Naive thymus-derived CD4-positive, alpha-beta T cell (primary cell): ENCODE measurements at regions not wholly inside any gene's neighbourhood (a gene's known extent, or its start where the extent isn't known, plus 50 kb on each side); places are given as distances from the start of the nearest gene placed in this dataset.

Experiments
- ATAC-seq: fragments of 150-1000 bp; cut with Tn5 transposase; 2 replicates; pipeline ENCODE4 v1.10.0; 2021; ENCODE audit warnings: mild to moderate bottlenecking, moderate library complexity
- CTCF ChIA-PET: fragments of 350-600 bp; sonication (Branson Sonifier 250); formaldehyde crosslinking; loops from one replicate; lab custom pipeline; 2021; ENCODE audit warnings: antibody characterized with exemption; lab: Charles Lee
- POLR2A ChIA-PET: fragments of 350-600 bp; sonication (Branson Sonifier 250); formaldehyde crosslinking; loops from one replicate; lab custom pipeline; 2021; ENCODE audit warnings: antibody characterized with exemption, inconsistent platforms; lab: Charles Lee
- DNase-seq, 9 donors: peaks; one replicate each; pipeline versions ENCODE4 v3.0.0 to v3.0.0-alpha.2; 2020 to 2022; ENCODE audit warnings: mixed read lengths in 1 of 9
- H3K27ac ChIP-seq: one replicate; pipeline ENCODE4 v1.7.0; 2013; ENCODE audit warnings: mild to moderate bottlenecking, low read depth, low read length, moderate library complexity
- H3K27me3 ChIP-seq, 2 donors: one replicate each; pipeline ENCODE4 v1.7.0; 2013; ENCODE audit warnings: low read length in 2 of 2, mild to moderate bottlenecking in 2 of 2, moderate library complexity in 2 of 2; ENCODE audit not compliant: control insufficient read depth in 2 of 2, insufficient read depth in 2 of 2
- H3K36me3 ChIP-seq, 3 experiments: 1 replicate in 2 of 3; 2 replicates in 1 of 3; pipeline ENCODE4 v1.7.0; 2013; ENCODE audit warnings: low read length in 3 of 3, mild to moderate bottlenecking in 3 of 3, moderate library complexity in 1 of 3; ENCODE audit not compliant: insufficient read depth in 3 of 3, control insufficient read depth in 2 of 3
- H3K4me1 ChIP-seq, 2 donors: one replicate each; pipeline ENCODE4 v1.7.0; 2013; ENCODE audit warnings: low read length in 2 of 2, mild to moderate bottlenecking in 2 of 2, moderate library complexity in 1 of 2; ENCODE audit not compliant: control insufficient read depth in 2 of 2, insufficient read depth in 2 of 2
- H3K4me3 ChIP-seq: 2 replicates; pipeline ENCODE4 v1.7.0; 2013; ENCODE audit warnings: mild to moderate bottlenecking, low read length
- H3K9me3 ChIP-seq, 3 experiments: 1 replicate in 2 of 3; 2 replicates in 1 of 3; pipeline ENCODE4 v1.7.0; 2013; ENCODE audit warnings: low read length in 3 of 3; ENCODE audit not compliant: control insufficient read depth in 2 of 3
- H3K27ac Mint-ChIP-seq, 9 donors: one replicate each; pipeline ENCODE4 v1.8.0; 2020 to 2022; ENCODE audit warnings: mixed read lengths in 9 of 9, mild to moderate bottlenecking in 8 of 9, moderate library complexity in 5 of 9, inconsistent platforms in 2 of 9
- H3K27me3 Mint-ChIP-seq, 5 donors: one replicate each; pipeline ENCODE4 v1.8.0; 2021 to 2022; ENCODE audit warnings: mixed read lengths in 5 of 5, mild to moderate bottlenecking in 1 of 5
- H3K36me3 Mint-ChIP-seq, 5 donors: one replicate each; pipeline ENCODE4 v1.8.0; 2020 to 2022; ENCODE audit warnings: mixed read lengths in 5 of 5, mild to moderate bottlenecking in 3 of 5, inconsistent platforms in 1 of 5
- H3K4me1 Mint-ChIP-seq, 7 donors: one replicate each; pipeline ENCODE4 v1.8.0; 2020 to 2022; ENCODE audit warnings: mixed read lengths in 7 of 7, mild to moderate bottlenecking in 3 of 7, inconsistent platforms in 1 of 7
- H3K4me3 Mint-ChIP-seq, 10 donors: one replicate each; pipeline ENCODE4 v1.8.0; 2020 to 2022; ENCODE audit warnings: mild to moderate bottlenecking in 10 of 10, mixed read lengths in 10 of 10, moderate library complexity in 6 of 10, inconsistent platforms in 2 of 10
- H3K9me3 Mint-ChIP-seq, 11 donors: one replicate each; pipeline ENCODE4 v1.8.0; 2020 to 2022; ENCODE audit warnings: mixed read lengths in 11 of 11, mild to moderate bottlenecking in 4 of 11, inconsistent platforms in 1 of 11, moderate library complexity in 1 of 11
- intact Hi-C, 2 donors: fragments of 100-400 bp; cut with micrococcal nuclease; formaldehyde crosslinking; loops; one replicate each; pipeline ENCODE4 v1.15.1; 2023

DNA sequence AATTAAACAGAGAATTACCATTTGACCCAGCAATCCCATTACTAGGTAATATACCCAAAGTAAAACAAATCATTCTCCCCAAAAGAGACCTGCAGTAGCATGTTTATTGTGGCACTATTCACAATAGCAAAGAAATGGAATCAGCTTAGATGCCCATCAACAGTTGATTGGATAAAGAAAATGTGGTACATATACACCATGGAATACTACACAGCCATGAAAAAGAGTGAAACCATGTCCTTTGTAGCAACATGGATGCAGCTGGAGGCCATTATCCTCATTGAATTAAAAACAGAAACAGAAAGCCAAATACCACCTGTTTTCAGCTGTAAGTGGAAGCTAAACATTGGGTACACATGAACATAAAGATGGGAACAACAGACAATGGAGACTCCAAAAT lies 1141.8 kb upstream of the AUTS2 start:
- CTCF ChIA-PET, result no interaction called here
- Histone ChIP-seq H3K4me3 (no peak overlapping the region), H3K9me3 (peaks cover 0 to 5% (median 0%) of the 10 kb centered on the region in 3 experiments), H3K4me1 (no peaks in the 10 kb centered on the region), H3K27me3 (no peaks in the 10 kb centered on the region), H3K27ac (no peak overlapping the region), H3K36me3 (no peaks in the 10 kb centered on the region)
- intact Hi-C loops, result no loop called here
- Mint-ChIP-seq H3K27ac (no peak overlapping the region), H3K4me1 (no peaks in the 10 kb centered on the region), H3K36me3 (peaks cover 0 to 9% (median 0%) of the 10 kb centered on the region in 5 donors), H3K9me3 (peaks cover 6 to 53% (median 36%) of the 10 kb centered on the region in 11 donors), H3K27me3 (no peaks in the 10 kb centered on the region), H3K4me3 (no peak overlapping the region)
- POLR2A ChIA-PET, result no interaction called here
- ATAC-seq, result no peak
- DNase-seq, result no peak

DNA sequence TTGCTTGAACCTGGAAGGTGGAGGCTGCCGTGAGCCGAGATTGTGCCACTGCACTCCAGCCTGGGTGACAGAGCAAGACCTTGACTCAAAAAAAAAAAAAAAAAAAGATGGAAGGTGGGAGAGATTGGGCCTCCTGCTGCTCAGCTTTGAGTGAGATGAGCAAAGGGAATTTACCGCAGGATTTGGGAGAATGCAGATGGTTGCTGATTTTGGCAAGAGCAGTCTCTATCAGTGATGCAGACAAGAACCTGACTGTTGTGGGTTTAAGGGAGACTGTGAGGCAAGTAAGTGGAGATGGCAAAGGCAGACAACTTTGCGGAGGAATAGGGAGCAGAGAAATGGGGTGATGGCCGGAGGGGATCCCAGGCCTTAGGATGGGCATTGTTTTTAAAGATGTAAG lies 1140.8 kb upstream of the AUTS2 start:
- Histone ChIP-seq H3K9me3 (peaks cover 0 to 5% (median 0%) of the 10 kb centered on the region in 3 experiments), H3K4me1 (no peaks in the 10 kb centered on the region), H3K27me3 (no peaks in the 10 kb centered on the region), H3K27ac (no peak overlapping the region), H3K4me3 (no peak overlapping the region), H3K36me3 (no peaks in the 10 kb centered on the region)
- no peaks in the 10 kb centered on the region for H3K4me1 Mint-ChIP-seq
- ChIA-PET POLR2A (no interaction called here), CTCF (no interaction called here)
- no peak overlapping the region for H3K27ac Mint-ChIP-seq
- ATAC-seq (no peak), DNase-seq (no peak)
- intact Hi-C loops, result no loop called here
- peaks cover 9 to 60% (median 36%) of the 10 kb centered on the region in 11 donors for H3K9me3 Mint-ChIP-seq
- H3K4me3 Mint-ChIP-seq, result no peak overlapping the region
- peaks cover 0 to 9% (median 0%) of the 10 kb centered on the region in 5 donors for H3K36me3 Mint-ChIP-seq
- H3K27me3 Mint-ChIP-seq, result no peaks in the 10 kb centered on the region

DNA sequence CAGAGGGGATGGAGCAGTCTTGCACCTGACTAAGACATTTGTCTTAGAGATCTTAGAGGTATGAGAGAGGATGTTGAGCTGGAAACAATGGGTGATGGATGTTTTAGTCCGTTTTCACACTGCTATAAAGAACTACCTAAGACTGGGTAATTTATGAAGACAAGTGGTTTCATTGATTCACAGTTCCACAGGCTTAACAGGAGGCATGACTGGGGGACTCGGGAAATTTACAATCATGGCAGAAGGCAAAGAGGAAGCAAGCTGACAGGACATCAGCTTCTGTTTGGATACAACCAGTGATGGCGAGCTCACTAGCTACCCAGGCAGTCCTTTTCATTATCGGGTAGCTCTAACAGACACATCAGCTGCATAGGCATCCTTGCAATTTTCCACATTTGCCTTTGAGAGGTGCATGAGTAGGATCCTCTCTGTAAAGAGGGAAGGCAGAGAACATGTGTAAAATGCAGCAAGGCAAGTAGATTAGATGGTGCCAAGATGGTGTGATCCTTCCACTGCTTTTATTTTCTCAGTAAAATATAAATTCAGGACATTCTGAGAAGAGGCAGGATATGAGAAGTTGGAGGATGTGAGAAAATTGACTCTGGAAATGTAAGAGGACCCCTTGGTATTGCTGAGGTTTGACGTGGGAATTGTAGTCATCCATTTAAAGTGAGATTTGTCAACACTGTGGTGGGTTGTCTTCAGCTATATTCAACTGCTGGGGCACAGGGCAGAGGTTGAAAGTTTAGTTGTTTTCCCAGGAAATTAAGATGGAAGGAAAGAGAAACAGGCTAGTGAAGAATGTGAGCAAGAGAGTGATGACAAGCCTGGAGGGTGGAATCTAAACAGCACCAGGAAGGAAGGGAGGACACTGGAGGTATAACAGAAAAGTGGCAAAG lies 1140.0 kb upstream of the AUTS2 start:
- Histone ChIP-seq H3K4me3 (no peak overlapping the region), H3K27ac (no peak overlapping the region), H3K4me1 (no peaks in the 10 kb centered on the region), H3K36me3 (no peaks in the 10 kb centered on the region), H3K9me3 (peaks cover 0 to 5% (median 0%) of the 10 kb centered on the region in 3 experiments), H3K27me3 (no peaks in the 10 kb centered on the region)
- DNase-seq (no peak), ATAC-seq (no peak)
- Mint-ChIP-seq H3K9me3 (peaks cover 8 to 55% (median 32%) of the 10 kb centered on the region in 11 donors), H3K4me1 (no peaks in the 10 kb centered on the region), H3K27me3 (no peaks in the 10 kb centered on the region), H3K4me3 (no peak overlapping the region), H3K36me3 (peaks cover 0 to 9% (median 0%) of the 10 kb centered on the region in 5 donors), H3K27ac (no peak overlapping the region)
- ChIA-PET POLR2A (no interaction called here), CTCF (no interaction called here)
- intact Hi-C loops, result no loop called here

DNA sequence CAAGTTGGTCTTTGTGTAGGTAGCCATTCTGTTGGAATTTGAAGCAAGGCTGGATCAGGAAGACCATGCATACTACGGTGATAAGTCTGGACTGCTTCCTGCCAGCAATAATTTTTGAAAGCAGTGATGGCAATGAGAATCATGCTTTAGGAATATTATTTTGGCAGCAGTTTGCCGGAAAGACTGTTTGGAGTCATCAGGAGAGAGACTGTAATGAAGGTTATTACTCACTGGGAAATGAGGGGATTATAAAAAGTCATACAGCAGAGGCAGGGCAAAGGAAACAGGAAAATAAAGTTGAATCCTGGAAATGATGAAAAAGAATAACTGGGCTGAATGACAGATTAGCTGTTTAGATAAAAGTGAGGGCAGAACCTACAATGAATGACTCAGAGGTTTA lies 1136.8 kb upstream of the AUTS2 start:
- H3K36me3 ChIP-seq, result no peaks in the 10 kb centered on the region
- no peak for DNase-seq
- no peak overlapping the region for H3K27ac ChIP-seq
- intact Hi-C loops, result no loop called here
- Mint-ChIP-seq H3K36me3 (peaks cover 0 to 6% (median 0%) of the 10 kb centered on the region in 5 donors), H3K4me3 (no peak overlapping the region), H3K4me1 (no peaks in the 10 kb centered on the region), H3K27me3 (no peaks in the 10 kb centered on the region), H3K9me3 (peaks cover 9 to 49% (median 26%) of the 10 kb centered on the region in 11 donors), H3K27ac (no peak overlapping the region)
- ChIA-PET CTCF (no interaction called here), POLR2A (no interaction called here)
- H3K9me3 ChIP-seq, result no peaks in the 10 kb centered on the region
- no peaks in the 10 kb centered on the region for H3K27me3 ChIP-seq
- H3K4me3 ChIP-seq, result no peak overlapping the region
- H3K4me1 ChIP-seq, result no peaks in the 10 kb centered on the region
- no peak for ATAC-seq

DNA sequence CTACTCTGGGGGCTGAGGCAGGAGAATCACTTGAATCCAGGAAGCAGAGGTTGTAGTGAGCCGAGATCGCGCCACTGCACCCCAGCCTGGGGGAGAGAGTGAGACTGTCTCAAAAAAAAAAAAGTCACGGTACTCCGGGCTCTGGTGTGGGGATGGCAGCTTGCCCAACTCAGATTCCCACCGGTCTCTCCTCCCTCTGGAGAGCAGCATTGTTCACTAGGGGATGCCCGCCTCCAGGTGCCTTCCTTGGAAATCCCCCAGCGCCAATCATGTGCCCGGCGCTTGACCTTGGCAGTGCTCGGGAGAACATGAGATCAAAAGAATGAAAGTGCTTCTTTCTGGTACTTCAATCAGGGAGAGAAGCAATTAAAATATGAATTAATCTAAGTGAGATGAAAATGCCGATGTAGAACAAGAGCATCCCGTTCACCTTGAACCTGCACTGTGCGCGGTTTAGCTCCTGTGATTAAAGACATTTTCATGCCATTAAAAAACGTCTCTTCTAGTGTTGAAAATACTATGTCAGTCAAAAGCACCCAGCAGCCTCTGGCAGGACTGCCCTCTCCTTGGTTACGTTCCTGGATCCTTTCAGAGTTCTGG lies 1127.3 kb upstream of the AUTS2 start:
- POLR2A ChIA-PET, result no interaction called here

DNA sequence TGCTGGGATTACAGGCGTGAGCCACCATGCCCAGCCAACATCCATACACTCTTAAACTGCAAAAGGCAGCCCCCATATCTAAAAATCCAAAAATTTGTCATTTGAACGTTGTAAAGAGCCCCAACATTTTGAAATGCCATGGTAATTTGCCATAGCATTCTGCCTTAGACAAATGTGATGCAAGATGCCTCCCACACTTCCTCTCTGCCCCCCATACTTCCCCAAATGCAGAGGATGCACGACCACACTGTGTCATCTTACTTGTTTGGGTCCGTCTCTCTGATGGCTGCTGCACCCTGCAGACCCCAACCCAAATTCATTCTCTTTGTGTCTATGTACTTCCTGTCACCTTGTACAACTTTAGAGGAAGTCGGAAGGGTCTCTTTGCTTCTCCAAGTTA lies 1125.6 kb upstream of the AUTS2 start:
- no peaks in the 10 kb centered on the region for H3K27me3 ChIP-seq
- DNase-seq, result no peak
- no peak overlapping the region for H3K27ac ChIP-seq
- ATAC-seq, result no peak
- H3K9me3 Mint-ChIP-seq, result peaks cover 10 to 49% (median 24%) of the 10 kb centered on the region in 11 donors
- no peak overlapping the region for H3K4me3 Mint-ChIP-seq
- intact Hi-C loops, result no loop called here
- no peaks in the 10 kb centered on the region for H3K4me1 ChIP-seq
- peaks cover 0 to 14% (median 0%) of the 10 kb centered on the region in 3 experiments for H3K9me3 ChIP-seq
- H3K36me3 Mint-ChIP-seq, result no peaks in the 10 kb centered on the region
- no peaks in the 10 kb centered on the region for H3K27me3 Mint-ChIP-seq
- ChIA-PET POLR2A (no interaction called here), CTCF (no interaction called here)
- no peak overlapping the region for H3K4me3 ChIP-seq
- H3K36me3 ChIP-seq, result no peaks in the 10 kb centered on the region
- no peak overlapping the region for H3K27ac Mint-ChIP-seq
- no peaks in the 10 kb centered on the region for H3K4me1 Mint-ChIP-seq

More for the DNA sequence above, 1127.3 kb upstream of the AUTS2 start:
- Histone ChIP-seq H3K36me3 (no peaks in the 10 kb centered on the region), H3K4me1 (no peaks in the 10 kb centered on the region), H3K27ac (no peak overlapping the region), H3K27me3 (no peaks in the 10 kb centered on the region), H3K9me3 (peaks cover 0 to 14% (median 0%) of the 10 kb centered on the region in 3 experiments), H3K4me3 (no peak overlapping the region)
- no peak for ATAC-seq
- Mint-ChIP-seq H3K27me3 (no peaks in the 10 kb centered on the region), H3K4me1 (no peaks in the 10 kb centered on the region), H3K4me3 (no peak overlapping the region), H3K36me3 (no peaks in the 10 kb centered on the region), H3K9me3 (peaks cover 10 to 52% (median 26%) of the 10 kb centered on the region in 11 donors), H3K27ac (no peak overlapping the region)
- DNase-seq, result no peak
- CTCF ChIA-PET, result no interaction called here
- intact Hi-C loops, result no loop called here
